SK-N-MC (cell line): ENCODE measurements at regions not wholly inside any gene's neighbourhood (a gene's known extent, or its start where the extent isn't known, plus 50 kb on each side); places are given as distances from the start of the nearest gene placed in this dataset.

Source experiments
- EZH2 ChIP-seq: fragments of 200-600 bp; sonication (generic); IDR thresholded peaks from one replicate; pipeline ENCODE4 v1.6.1; 2017; ENCODE audit warnings: antibody characterized with exemption
- POLR2AphosphoS5 ChIP-seq: IDR thresholded peaks from 2 replicates; pipeline ENCODE4 v1.6.1; 2012; ENCODE audit warnings: mild to moderate bottlenecking, low read depth, low read length, borderline replicate concordance

DNA sequence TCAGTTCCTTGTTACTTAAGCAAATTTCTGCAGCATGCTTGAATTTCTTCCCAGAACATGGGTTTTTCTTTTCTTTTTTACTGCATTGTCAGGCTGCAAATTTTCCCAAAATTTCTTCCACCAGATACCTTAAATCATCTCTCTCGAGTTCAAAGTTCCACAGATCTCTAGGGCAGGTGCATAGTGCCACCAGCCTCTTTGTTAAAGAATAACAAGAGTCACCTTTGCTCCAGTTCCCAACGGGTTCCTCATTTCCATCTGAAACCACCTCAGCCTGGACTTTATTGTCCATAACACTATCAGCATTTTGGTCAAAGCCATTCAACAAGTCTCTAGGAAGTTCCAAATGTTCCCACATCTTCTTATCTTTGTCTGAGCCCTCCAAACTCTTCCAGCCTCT lies 389.2 kb downstream of the NXPH1 start:
- TF ChIP-seq POLR2AphosphoS5 (no peak), EZH2 (no peak)
